ENCODE measurements at regions not wholly inside any gene's neighbourhood (a gene's known extent, or its start where the extent isn't known, plus 50 kb on each side); places are given as distances from the start of the nearest gene placed in this dataset.

DNA sequence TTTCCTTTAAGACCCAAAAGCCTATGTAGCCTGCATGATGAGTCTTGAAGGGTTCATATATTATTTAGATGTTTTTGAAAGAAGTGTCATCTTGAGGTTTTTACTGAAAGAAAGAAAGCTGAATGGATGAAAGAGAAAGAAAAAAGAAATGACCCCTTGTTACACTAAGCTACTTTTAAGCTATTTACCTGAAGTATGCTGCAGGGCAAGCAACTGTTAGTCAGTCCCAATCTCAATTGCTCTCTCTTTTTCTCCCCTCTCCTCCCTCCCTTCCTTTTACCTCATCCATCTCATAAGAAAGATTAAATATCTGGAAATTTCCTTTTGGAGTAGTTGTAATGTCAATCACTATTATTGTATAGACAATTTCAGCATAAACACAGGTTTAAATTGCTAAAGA lies 512.4 kb downstream of the TMTC2 start:
- H2BK120ac ChIP-seq (ENCODE audit: low read depth, low read length) = no peak overlapping the region
- ATAC-seq (ENCODE audit: low read depth) = no peak
- H3K9me3 ChIP-seq (ENCODE audit: control insufficient read depth, insufficient read depth, low read length) = no peaks in the 10 kb centered on the region
- no peak overlapping the region for H3K4me2 ChIP-seq (ENCODE audit: low read depth, low read length)
- no peaks in the 10 kb centered on the region for H3K79me1 ChIP-seq (ENCODE audit: low read depth in 1 of 2, low read length in 2 of 2)
- ChIA-PET CTCF (no interaction called here), POLR2A (ENCODE audit: unreplicated experiment) (no interaction called here)
- in situ Hi-C loops (cut with MboI; ENCODE audit: low sequenced_read_pairs) (no loop called here), dilution Hi-C loops (cut with HindIII; ENCODE audit: low sequenced_read_pairs, unreplicated experiment) (no loop called here), intact Hi-C loops (cut with micrococcal nuclease) (no loop called here)
- TF ChIP-seq SMC3 (IDR thresholded peaks at IDR 0.05; ENCODE audit: low read depth, low read length) = no peak
- TF ChIP-seq, protein P1, sequence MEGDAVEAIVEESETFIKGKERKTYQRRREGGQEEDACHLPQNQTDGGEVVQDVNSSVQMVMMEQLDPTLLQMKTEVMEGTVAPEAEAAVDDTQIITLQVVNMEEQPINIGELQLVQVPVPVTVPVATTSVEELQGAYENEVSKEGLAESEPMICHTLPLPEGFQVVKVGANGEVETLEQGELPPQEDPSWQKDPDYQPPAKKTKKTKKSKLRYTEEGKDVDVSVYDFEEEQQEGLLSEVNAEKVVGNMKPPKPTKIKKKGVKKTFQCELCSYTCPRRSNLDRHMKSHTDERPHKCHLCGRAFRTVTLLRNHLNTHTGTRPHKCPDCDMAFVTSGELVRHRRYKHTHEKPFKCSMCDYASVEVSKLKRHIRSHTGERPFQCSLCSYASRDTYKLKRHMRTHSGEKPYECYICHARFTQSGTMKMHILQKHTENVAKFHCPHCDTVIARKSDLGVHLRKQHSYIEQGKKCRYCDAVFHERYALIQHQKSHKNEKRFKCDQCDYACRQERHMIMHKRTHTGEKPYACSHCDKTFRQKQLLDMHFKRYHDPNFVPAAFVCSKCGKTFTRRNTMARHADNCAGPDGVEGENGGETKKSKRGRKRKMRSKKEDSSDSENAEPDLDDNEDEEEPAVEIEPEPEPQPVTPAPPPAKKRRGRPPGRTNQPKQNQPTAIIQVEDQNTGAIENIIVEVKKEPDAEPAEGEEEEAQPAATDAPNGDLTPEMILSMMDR (conservative IDR thresholded peaks at IDR 0.05; ENCODE audit: low read depth, low read length) = no peak
- no peak for TF ChIP-seq BHLHE40 (IDR thresholded peaks at IDR 0.05; ENCODE audit: low read depth, low read length)
- TF ChIP-seq, protein P2, sequence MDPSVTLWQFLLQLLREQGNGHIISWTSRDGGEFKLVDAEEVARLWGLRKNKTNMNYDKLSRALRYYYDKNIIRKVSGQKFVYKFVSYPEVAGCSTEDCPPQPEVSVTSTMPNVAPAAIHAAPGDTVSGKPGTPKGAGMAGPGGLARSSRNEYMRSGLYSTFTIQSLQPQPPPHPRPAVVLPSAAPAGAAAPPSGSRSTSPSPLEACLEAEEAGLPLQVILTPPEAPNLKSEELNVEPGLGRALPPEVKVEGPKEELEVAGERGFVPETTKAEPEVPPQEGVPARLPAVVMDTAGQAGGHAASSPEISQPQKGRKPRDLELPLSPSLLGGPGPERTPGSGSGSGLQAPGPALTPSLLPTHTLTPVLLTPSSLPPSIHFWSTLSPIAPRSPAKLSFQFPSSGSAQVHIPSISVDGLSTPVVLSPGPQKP (IDR thresholded peaks at IDR 0.05; ENCODE audit: borderline replicate concordance, low read depth, low read length) = no peak
- TF ChIP-seq MAFK (IDR thresholded peaks at IDR 0.05; ENCODE audit: low read depth, low read length) = no peak
- no peak for TF ChIP-seq CHD1 (IDR thresholded peaks at IDR 0.05; ENCODE audit: low read depth, low read length)
- TF ChIP-seq FOS (IDR thresholded peaks at IDR 0.05; ENCODE audit: low read depth, low read length) = no peak
- no peak for TF ChIP-seq MAZ (IDR thresholded peaks at IDR 0.05; ENCODE audit: borderline replicate concordance, low read depth, low read length)
- TF ChIP-seq, protein P3, sequence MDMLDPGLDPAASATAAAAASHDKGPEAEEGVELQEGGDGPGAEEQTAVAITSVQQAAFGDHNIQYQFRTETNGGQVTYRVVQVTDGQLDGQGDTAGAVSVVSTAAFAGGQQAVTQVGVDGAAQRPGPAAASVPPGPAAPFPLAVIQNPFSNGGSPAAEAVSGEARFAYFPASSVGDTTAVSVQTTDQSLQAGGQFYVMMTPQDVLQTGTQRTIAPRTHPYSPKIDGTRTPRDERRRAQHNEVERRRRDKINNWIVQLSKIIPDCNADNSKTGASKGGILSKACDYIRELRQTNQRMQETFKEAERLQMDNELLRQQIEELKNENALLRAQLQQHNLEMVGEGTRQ (IDR thresholded peaks at IDR 0.05; ENCODE audit: low read depth, low read length) = no peak
- H3K9me1 ChIP-seq (ENCODE audit: insufficient read depth, low read length) = no peaks in the 10 kb centered on the region
- no TSS peak for BruUV-seq (replicated peaks)
- no peak overlapping the region for H3K23ac ChIP-seq (ENCODE audit: low read depth, low read length)
- no peak overlapping the region for H2AK5ac ChIP-seq (ENCODE audit: low read depth, low read length)
- H3K9ac ChIP-seq (ENCODE audit: low read depth, low read length) = no peak overlapping the region
- H2AFZ ChIP-seq (replicated peaks; ENCODE audit: low read length, poor library complexity) = no peak overlapping the region
- H3K56ac ChIP-seq (ENCODE audit: extremely low read depth, insufficient read depth, low read length) = no peak overlapping the region
- H3K4ac ChIP-seq (ENCODE audit: low read depth, low read length) = no peak overlapping the region
- no peak overlapping the region for H4K5ac ChIP-seq (ENCODE audit: low read depth, low read length)
- H3K4me1 ChIP-seq (ENCODE audit: control insufficient read depth, insufficient read depth, low read length) = no peaks in the 10 kb centered on the region
- no peaks in the 10 kb centered on the region for H3K27me3 ChIP-seq (ENCODE audit: control insufficient read depth, insufficient read depth, low read length)
- H4K8ac ChIP-seq (ENCODE audit: low read depth in 2 of 2, low read length in 2 of 2) = no peak overlapping the region
- no peak overlapping the region for H2BK5ac ChIP-seq (ENCODE audit: low read depth, low read length, poor library complexity, severe bottlenecking)
- H4K20me1 ChIP-seq (ENCODE audit: insufficient read depth, low read length) = no peaks in the 10 kb centered on the region
- no peak overlapping the region for H3K14ac ChIP-seq (replicated peaks; ENCODE audit: low read depth, low read length)
- H3K36me3 ChIP-seq (ENCODE audit: control insufficient read depth, insufficient read depth, low read length) = no peaks in the 10 kb centered on the region
- no peak overlapping the region for H4K91ac ChIP-seq (ENCODE audit: insufficient read depth, low read depth, low read length)
- DNase-seq = no peak
- no peak overlapping the region for H2AK9ac ChIP-seq (replicated peaks; ENCODE audit: low read depth, low read length, poor library complexity)
- H2BK15ac ChIP-seq (ENCODE audit: low read depth, low read length) = no peak overlapping the region
- H2BK20ac ChIP-seq (ENCODE audit: low read depth, low read length) = no peak overlapping the region
- H3K4me3 ChIP-seq (ENCODE audit: insufficient read depth, low read depth, low read length) = no peak overlapping the region
- no peak overlapping the region for H3K27ac ChIP-seq (ENCODE audit: insufficient read depth, low read length)
- H3K18ac ChIP-seq (ENCODE audit: low read depth, low read length) = no peak overlapping the region

Measured in IMR-90 (cell line).